Loucy (cell line): ENCODE measurements at regions not wholly inside any gene's neighbourhood (a gene's known extent, or its start where the extent isn't known, plus 50 kb on each side); places are given as distances from the start of the nearest gene placed in this dataset.

Experiments used
- H2AFZ ChIP-seq: fragments of 200-600 bp; sonication (generic); 2 replicates; pipeline ENCODE4 v1.6.0; 2016; ENCODE audit warnings: antibody characterized with exemption, mild to moderate bottlenecking, low read length, moderate library complexity
- H3F3A ChIP-seq: fragments of 200-600 bp; 2 replicates; pipeline ENCODE4 v1.6.0; 2016; ENCODE audit warnings: antibody characterized with exemption, low read depth, mild to moderate bottlenecking
- H3K27me3 ChIP-seq: fragments of 200-600 bp; sonication (generic); 2 replicates; pipeline ENCODE4 v1.6.1; 2014; ENCODE audit warnings: low read length, mild to moderate bottlenecking; ENCODE audit not compliant: insufficient read depth, poor library complexity, severe bottlenecking
- H3K36me3 ChIP-seq: fragments of 200-600 bp; sonication (generic); 2 replicates; pipeline ENCODE4 v1.6.1; 2016; ENCODE audit warnings: low read length; ENCODE audit not compliant: insufficient read depth
- H3K4me1 ChIP-seq: fragments of 200-600 bp; sonication (generic); 2 replicates; pipeline ENCODE4 v1.5.1; 2014; ENCODE audit warnings: low read length, mild to moderate bottlenecking; ENCODE audit not compliant: insufficient read depth, poor library complexity, severe bottlenecking
- H3K4me2 ChIP-seq: fragments of 200-600 bp; sonication (generic); 2 replicates; pipeline ENCODE4 v1.6.0; 2014; ENCODE audit warnings: antibody characterized with exemption, low read length, low read depth, mild to moderate bottlenecking; ENCODE audit not compliant: poor library complexity, severe bottlenecking
- H3K4me3 ChIP-seq: fragments of 200-600 bp; sonication (generic); 2 replicates; pipeline ENCODE4 v1.5.1; 2014; ENCODE audit warnings: low read length, mild to moderate bottlenecking, mixed read lengths; ENCODE audit not compliant: poor library complexity, severe bottlenecking
- H3K79me2 ChIP-seq: fragments of 200-600 bp; sonication (generic); 2 replicates; pipeline ENCODE4 v1.6.1; 2014; ENCODE audit warnings: low read length; ENCODE audit not compliant: insufficient read depth
- H3K9ac ChIP-seq: fragments of 200-600 bp; sonication (generic); 2 replicates; pipeline ENCODE4 v1.6.0; 2014; ENCODE audit warnings: mild to moderate bottlenecking, low read depth, low read length, moderate library complexity; ENCODE audit not compliant: poor library complexity, severe bottlenecking
- H3K9me2 ChIP-seq: fragments of 200-600 bp; sonication (generic); replicated peaks from 2 replicates; pipeline ENCODE4 v1.6.1; 2016; ENCODE audit warnings: low read depth, low read length, mixed read lengths
- H3K9me3 ChIP-seq: fragments of 200-600 bp; sonication (generic); 2 replicates; pipeline ENCODE4 v1.6.1; 2014; ENCODE audit warnings: mild to moderate bottlenecking, antibody characterized with exemption, low read length, low read depth; ENCODE audit not compliant: insufficient read depth
- H4K20me1 ChIP-seq: fragments of 200-600 bp; sonication (generic); 2 replicates; pipeline ENCODE4 v1.6.0; 2014; ENCODE audit warnings: antibody characterized with exemption, low read length, mild to moderate bottlenecking; ENCODE audit not compliant: insufficient read depth, poor library complexity, severe bottlenecking
- EZH2phosphoT487 ChIP-seq: fragments of 200-600 bp; IDR thresholded peaks from 2 replicates; pipeline ENCODE4 v1.6.1; 2018; ENCODE audit warnings: antibody characterized with exemption, mild to moderate bottlenecking, moderate library complexity, borderline replicate concordance
- TF ChIP-seq, protein P1 (sequence below): fragments of 200-600 bp; sonication (generic); conservative IDR thresholded peaks from 2 replicates; pipeline ENCODE4 v1.5.1; 2014; ENCODE audit warnings: mild to moderate bottlenecking, antibody characterized with exemption, low read length

DNA sequence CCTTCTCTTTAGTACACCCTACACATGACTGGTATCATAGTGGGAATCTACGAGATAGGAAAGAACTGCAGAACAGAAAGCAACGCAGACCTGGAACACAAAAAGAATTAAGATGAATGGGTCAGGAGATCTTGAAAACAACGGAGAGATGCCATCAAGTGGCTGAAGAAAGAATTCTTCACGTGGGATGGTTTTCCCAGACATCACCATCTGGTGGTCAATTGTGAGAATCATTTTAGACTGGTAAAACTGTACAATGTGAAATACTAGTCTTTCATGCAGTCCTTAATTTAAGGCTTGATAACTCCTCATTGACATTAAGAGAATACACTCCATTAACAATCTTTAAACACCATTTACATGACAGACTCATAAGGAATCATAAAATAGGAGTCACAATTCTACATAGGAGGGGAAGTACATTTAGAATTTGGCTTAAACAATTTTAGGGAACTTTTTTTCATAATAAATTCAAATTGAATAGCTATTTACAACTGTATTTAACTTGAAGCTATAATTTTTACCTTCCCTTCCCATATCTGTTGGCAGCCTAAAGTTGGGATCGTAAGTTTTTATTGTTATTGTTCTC lies 128.4 kb upstream of the TRPM3 start:
- TF ChIP-seq EZH2phosphoT487, result no peak
- TF ChIP-seq, protein P1, sequence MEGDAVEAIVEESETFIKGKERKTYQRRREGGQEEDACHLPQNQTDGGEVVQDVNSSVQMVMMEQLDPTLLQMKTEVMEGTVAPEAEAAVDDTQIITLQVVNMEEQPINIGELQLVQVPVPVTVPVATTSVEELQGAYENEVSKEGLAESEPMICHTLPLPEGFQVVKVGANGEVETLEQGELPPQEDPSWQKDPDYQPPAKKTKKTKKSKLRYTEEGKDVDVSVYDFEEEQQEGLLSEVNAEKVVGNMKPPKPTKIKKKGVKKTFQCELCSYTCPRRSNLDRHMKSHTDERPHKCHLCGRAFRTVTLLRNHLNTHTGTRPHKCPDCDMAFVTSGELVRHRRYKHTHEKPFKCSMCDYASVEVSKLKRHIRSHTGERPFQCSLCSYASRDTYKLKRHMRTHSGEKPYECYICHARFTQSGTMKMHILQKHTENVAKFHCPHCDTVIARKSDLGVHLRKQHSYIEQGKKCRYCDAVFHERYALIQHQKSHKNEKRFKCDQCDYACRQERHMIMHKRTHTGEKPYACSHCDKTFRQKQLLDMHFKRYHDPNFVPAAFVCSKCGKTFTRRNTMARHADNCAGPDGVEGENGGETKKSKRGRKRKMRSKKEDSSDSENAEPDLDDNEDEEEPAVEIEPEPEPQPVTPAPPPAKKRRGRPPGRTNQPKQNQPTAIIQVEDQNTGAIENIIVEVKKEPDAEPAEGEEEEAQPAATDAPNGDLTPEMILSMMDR, result peak; percentile 98
- Histone ChIP-seq H3K4me1 (peaks cover 8% of the 10 kb centered on the region), H3K27me3 (no peaks in the 10 kb centered on the region), H3K4me3 (peak overlapping the region; percentile 48), H3K9ac (no peak overlapping the region), H4K20me1 (no peaks in the 10 kb centered on the region), H3K4me2 (peak overlapping the region; percentile 55), H2AFZ (peak overlapping the region; percentile 87), H3K36me3 (no peaks in the 10 kb centered on the region), H3K79me2 (no peaks in the 10 kb centered on the region), H3F3A (no peaks in the 10 kb centered on the region), H3K9me3 (no peaks in the 10 kb centered on the region), H3K9me2 (no peaks in the 10 kb centered on the region)

DNA sequence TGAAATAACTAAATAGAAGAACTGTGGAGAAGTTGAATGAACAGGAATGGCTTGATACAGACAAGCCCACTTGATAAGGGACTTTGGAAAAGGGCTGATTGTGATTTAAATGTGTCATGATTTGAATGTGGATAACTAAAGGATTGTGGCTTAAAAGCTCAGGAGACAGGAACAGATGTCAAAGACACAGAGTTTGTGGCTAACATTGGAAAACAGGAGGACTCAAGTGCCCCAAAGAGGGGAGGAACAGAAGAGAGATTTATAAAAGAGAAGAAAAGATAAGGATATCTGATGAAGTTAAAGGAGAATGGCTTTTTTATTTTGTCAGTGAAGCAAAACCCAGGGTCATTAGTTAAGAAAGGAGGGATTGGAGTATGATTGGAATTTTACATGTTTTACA lies 124.2 kb upstream of the TRPM3 start:
- Histone ChIP-seq H2AFZ (no peak overlapping the region), H3K79me2 (no peaks in the 10 kb centered on the region), H3F3A (no peaks in the 10 kb centered on the region), H3K36me3 (no peaks in the 10 kb centered on the region), H3K9me3 (no peaks in the 10 kb centered on the region), H3K4me2 (no peak overlapping the region), H3K4me1 (peaks cover 8% of the 10 kb centered on the region), H3K9me2 (no peaks in the 10 kb centered on the region), H3K4me3 (no peak overlapping the region), H3K27me3 (no peaks in the 10 kb centered on the region), H4K20me1 (no peaks in the 10 kb centered on the region), H3K9ac (no peak overlapping the region)
- TF ChIP-seq, protein P1, result no peak
- TF ChIP-seq EZH2phosphoT487, result no peak

DNA sequence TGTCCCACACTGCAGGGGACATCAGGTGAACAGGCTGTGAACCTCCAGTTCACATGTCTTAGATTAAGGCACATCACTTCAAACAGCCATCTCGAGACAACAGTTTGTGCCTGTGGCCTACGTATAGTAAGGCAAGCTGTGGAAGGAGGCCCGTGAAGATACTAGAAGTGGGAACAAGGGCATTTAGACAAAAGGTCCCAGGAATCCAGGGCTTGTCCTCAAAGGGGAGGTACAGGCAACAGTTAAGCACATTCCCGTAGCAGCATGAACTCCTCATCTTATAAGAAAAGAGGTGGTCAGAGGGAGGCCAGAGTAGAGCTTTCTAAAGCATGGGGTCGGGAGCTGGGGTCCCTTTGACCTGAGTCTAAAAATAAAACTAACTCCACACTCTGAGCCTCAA lies 122.5 kb upstream of the TRPM3 start:
- no peak overlapping the region for H2AFZ ChIP-seq
- H3K79me2 ChIP-seq, result no peaks in the 10 kb centered on the region
- H3K36me3 ChIP-seq, result no peaks in the 10 kb centered on the region
- H3K9me2 ChIP-seq, result no peaks in the 10 kb centered on the region
- H3K27me3 ChIP-seq, result no peaks in the 10 kb centered on the region
- H3F3A ChIP-seq, result no peaks in the 10 kb centered on the region
- peaks cover 2% of the 10 kb centered on the region for H3K4me1 ChIP-seq
- no peaks in the 10 kb centered on the region for H4K20me1 ChIP-seq
- no peak overlapping the region for H3K4me2 ChIP-seq
- TF ChIP-seq, protein P1, result no peak
- no peak for TF ChIP-seq EZH2phosphoT487
- no peak overlapping the region for H3K4me3 ChIP-seq
- no peak overlapping the region for H3K9ac ChIP-seq
- H3K9me3 ChIP-seq, result no peaks in the 10 kb centered on the region
